Stimulated activated CD4-positive, alpha-beta T cell treated with anti-CD3 and anti-CD28 coated beads, Interleukin-1b, Interleukin-23, amount 100 ng/mL, for 1 hour (primary cell): ENCODE measurements at regions not wholly inside any gene's neighbourhood (a gene's known extent, or its start where the extent isn't known, plus 50 kb on each side); places are given as distances from the start of the nearest gene placed in this dataset.

Experiments
- DNase-seq, 2 donors: peaks; one replicate each; pipeline ENCODE4 v3.0.0-alpha.2; 2020; ENCODE audit warnings: low read depth in 2 of 2

- DNase-seq: no peak
Observed at GRCh38 chr15:46413799-46414198, 779.0 kb downstream of the SQOR start.

GRCh38 chr15:46416544-46416943 is 781.7 kb downstream of the SQOR start:
- DNase-seq: no peak

GRCh38 chr15:46420990-46421389 is 786.2 kb downstream of the SQOR start:
- DNase-seq: no peak

- DNase-seq: no peak
Observed at GRCh38 chr15:46441294-46442062, 806.6 kb downstream of the SQOR start.

GRCh38 chr15:46442184-46442583 is 807.4 kb downstream of the SQOR start:
- no peak for DNase-seq

- DNase-seq: no peak
Observed at GRCh38 chr15:46442901-46443590, 808.2 kb downstream of the SQOR start.

- no peak for DNase-seq
Observed at GRCh38 chr15:46450112-46450809, 815.4 kb downstream of the SQOR start.

- no peak for DNase-seq
Observed at GRCh38 chr15:46450810-46451182, 816.0 kb downstream of the SQOR start.

- DNase-seq: no peak
Observed at GRCh38 chr15:46452297-46452820, 817.5 kb downstream of the SQOR start.

GRCh38 chr15:46456456-46456855 is 821.6 kb downstream of the SQOR start:
- no peak for DNase-seq

GRCh38 chr15:46460431-46461094 is 825.7 kb downstream of the SQOR start:
- DNase-seq: no peak

- no peak for DNase-seq
Observed at GRCh38 chr15:46461416-46461815, 826.6 kb downstream of the SQOR start.

- DNase-seq: no peak
Observed at GRCh38 chr15:46467041-46467440, 832.2 kb downstream of the SQOR start.

- DNase-seq: no peak
Observed at GRCh38 chr15:46471096-46471495, 836.3 kb downstream of the SQOR start.

- DNase-seq: no peak
Observed at GRCh38 chr15:46489276-46489675, 854.4 kb downstream of the SQOR start.

- DNase-seq: no peak
Observed at GRCh38 chr15:46496491-46497115, 861.8 kb downstream of the SQOR start.

- DNase-seq: no peak
Observed at GRCh38 chr15:46502667-46503066, 867.8 kb downstream of the SQOR start.

GRCh38 chr15:46518381-46518780 is 883.6 kb downstream of the SQOR start:
- no peak for DNase-seq

- DNase-seq: no peak
Observed at GRCh38 chr15:46523701-46524100, 888.9 kb downstream of the SQOR start.

- DNase-seq: no peak
Observed at GRCh38 chr15:46525984-46526725, 891.3 kb downstream of the SQOR start.

GRCh38 chr15:46526726-46527110 is 891.9 kb downstream of the SQOR start:
- DNase-seq: no peak
